Astrocyte of the spinal cord (primary cell): ENCODE measurements at regions not wholly inside any gene's neighbourhood (a gene's known extent, or its start where the extent isn't known, plus 50 kb on each side); places are given as distances from the start of the nearest gene placed in this dataset.

Experiments
- DNase-seq: peaks from one replicate; pipeline ENCODE4 v3.0.0; 2011; ENCODE audit warnings: low read depth, low spot score
- H3K4me3 ChIP-seq: 2 replicates; pipeline ENCODE4 v1.5.1; 2011; ENCODE audit warnings: low read depth, mild to moderate bottlenecking, low read length, moderate library complexity
- in situ Hi-C: cut with HindIII; loops from 2 replicates; pipeline ENCODE4 v1.10.0; 2017; ENCODE audit warnings: low sequenced_read_pairs
- TF ChIP-seq, protein P1 (sequence below): IDR thresholded peaks from 2 replicates; pipeline ENCODE4 v1.5.1; 2012; ENCODE audit warnings: low read depth, mild to moderate bottlenecking, low read length, inconsistent platforms

DNA sequence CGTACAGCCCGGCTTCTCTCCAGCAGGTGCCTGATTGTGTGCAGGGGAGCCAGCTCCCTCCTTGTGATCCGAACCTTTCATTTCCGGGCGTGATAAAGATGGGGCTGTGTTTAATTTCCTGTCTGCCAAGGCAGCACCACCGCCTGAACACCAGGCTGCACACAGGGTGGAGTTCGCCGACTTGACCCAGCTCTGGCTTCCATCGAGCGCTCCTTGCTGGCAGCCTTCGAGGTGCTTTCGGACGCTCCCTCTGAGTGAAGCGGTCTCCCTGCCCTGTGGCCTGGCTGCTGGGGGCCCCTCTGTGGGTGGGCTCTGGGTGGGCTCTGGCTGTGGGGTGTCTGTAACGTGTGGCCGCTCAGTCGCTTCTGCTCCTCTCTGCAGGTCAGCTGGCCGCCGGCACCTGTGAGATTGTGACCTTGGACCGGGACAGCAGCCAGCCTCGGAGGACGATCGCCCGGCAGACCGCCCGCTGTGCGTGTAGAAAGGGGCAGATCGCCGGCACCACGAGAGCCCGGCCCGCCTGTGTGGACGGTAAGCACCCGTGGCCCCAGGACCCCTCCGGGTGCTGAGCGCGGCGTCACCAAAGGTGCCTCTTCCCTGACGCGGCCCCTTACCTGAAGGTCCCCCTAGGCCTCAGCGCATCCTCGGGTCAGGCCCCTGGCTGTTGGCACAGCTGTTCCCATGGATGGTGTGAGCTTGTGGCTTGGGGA, 1181.3 kb downstream of the BRD1 start:
- no peak for DNase-seq
- in situ Hi-C loops: no loop called here
- TF ChIP-seq, protein P1, sequence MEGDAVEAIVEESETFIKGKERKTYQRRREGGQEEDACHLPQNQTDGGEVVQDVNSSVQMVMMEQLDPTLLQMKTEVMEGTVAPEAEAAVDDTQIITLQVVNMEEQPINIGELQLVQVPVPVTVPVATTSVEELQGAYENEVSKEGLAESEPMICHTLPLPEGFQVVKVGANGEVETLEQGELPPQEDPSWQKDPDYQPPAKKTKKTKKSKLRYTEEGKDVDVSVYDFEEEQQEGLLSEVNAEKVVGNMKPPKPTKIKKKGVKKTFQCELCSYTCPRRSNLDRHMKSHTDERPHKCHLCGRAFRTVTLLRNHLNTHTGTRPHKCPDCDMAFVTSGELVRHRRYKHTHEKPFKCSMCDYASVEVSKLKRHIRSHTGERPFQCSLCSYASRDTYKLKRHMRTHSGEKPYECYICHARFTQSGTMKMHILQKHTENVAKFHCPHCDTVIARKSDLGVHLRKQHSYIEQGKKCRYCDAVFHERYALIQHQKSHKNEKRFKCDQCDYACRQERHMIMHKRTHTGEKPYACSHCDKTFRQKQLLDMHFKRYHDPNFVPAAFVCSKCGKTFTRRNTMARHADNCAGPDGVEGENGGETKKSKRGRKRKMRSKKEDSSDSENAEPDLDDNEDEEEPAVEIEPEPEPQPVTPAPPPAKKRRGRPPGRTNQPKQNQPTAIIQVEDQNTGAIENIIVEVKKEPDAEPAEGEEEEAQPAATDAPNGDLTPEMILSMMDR: no peak
- H3K4me3 ChIP-seq: no peak overlapping the region

DNA sequence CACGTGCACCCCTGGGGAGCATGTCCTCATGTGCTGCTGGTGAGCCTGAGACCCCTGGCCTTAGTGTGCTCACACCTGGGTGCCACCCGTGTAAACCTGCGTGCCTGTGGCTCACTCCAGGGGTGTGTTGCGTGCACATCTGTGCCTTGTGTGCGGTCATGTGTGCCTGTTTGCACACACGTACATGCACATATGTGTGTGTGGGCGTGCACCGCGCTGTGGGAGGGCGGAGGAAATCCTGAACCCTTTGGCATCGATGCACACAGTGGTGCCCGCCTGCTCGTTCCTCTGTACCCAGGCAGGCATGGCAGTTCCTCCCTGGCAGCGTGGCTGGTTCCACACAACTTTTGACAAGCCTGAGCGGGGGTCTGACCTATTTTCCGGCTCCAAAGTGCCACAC, 1181.9 kb downstream of the BRD1 start:
- H3K4me3 ChIP-seq: no peak overlapping the region
- TF ChIP-seq, protein P1: no peak
- DNase-seq: no peak
- in situ Hi-C loops: no loop called here

- in situ Hi-C loops: no loop called here
- no peak for DNase-seq
- TF ChIP-seq, protein P1: no peak
- H3K4me3 ChIP-seq: no peak overlapping the region
These were observed 1182.7 kb downstream of the BRD1 start for GRCh38 chr22:48644997-48645396.

DNA sequence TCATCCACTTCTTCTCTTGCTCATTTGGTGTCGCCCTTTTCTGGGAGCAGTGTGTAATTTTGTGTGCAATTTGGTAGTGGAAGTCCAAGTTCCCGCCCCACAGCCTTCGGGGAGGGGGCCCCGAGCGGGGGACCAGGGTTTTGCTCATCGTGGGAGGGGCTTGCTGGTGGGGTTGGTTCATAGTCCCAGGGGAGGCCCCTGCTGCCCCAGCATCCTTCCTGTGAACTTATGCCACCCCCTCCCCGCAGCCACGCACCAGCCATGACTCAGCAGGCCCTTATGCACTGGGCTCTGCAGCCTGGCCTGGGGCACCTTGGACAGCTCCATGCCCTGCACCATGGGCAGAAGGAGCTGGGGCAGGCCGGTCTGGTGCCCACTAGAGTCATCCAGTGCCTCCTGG, 1183.6 kb downstream of the BRD1 start:
- in situ Hi-C loops: no loop called here
- TF ChIP-seq, protein P1: no peak
- no peak overlapping the region for H3K4me3 ChIP-seq
- no peak for DNase-seq

DNA sequence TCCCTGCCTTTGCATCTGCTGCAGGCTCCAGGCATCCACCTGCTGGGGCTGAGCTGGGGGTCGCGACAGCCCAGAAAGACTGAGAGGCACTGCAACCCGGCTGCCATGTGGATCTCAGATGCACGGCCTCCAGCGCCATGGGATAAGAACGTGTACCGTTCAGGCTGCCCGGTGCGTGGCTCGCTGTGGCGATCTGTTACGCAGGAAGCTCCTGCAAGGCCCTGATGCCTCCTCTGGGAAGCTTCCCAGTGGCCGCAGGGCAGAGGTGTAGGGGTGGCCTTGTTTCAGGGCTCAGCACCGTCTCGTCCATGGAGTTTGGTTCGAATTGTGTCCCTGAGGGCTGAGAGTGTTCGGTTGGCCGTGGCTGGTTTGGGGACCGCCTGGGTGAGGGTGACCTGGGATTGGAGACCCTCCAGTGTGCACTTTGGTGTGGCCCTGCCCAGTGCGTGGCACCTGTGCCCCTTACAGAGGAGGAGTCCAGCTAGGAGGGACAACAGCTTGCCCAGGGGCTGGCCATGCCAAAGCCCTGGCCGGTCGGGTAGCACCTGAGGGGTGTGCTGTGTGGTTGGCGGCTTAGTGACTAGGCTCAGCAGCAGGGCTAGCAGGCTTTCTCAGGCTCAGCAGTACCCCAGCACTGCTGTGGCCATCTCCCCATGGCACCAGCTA, 1184.5 kb downstream of the BRD1 start:
- in situ Hi-C loops: no loop called here
- no peak for DNase-seq
- H3K4me3 ChIP-seq: no peak overlapping the region
- TF ChIP-seq, protein P1: no peak

GRCh38 chr22:48642550-48642949, 1185.1 kb downstream of the BRD1 start:
- DNase-seq: no peak
- H3K4me3 ChIP-seq: no peak overlapping the region
- TF ChIP-seq, protein P1: no peak
- in situ Hi-C loops: no loop called here
